HTR-8/SVneo (cell line): ENCODE measurements at regions not wholly inside any gene's neighbourhood (a gene's known extent, or its start where the extent isn't known, plus 50 kb on each side); places are given as distances from the start of the nearest gene placed in this dataset.
"Not testable (repeated sequence)": the region's sequence is repeated elsewhere in the genome, so short reads cannot be mapped to it uniquely, and the experiment has no call there.

Experiments used
- DNase-seq: peaks from one replicate; pipeline ENCODE4 v3.0.0; 2011; ENCODE audit warnings: low spot score, mixed read lengths; ENCODE audit not compliant: insufficient read length
- FAIRE-seq: peaks from 2 replicates; lab custom pipeline; 2011; peaks lifted over from hg19 to GRCh38; lab: Jason Lieb, UNC

GRCh38 chr12:46674129-46674528, 151.7 kb downstream of the SLC38A4 start:
- DNase-seq (no peak), FAIRE-seq (no peak)

GRCh38 chr12:46671102-46671501, 154.7 kb downstream of the SLC38A4 start:
- FAIRE-seq = no peak
- DNase-seq = no peak

GRCh38 chr12:46670636-46671035, 155.2 kb downstream of the SLC38A4 start:
- FAIRE-seq = no peak
- DNase-seq = no peak

DNA sequence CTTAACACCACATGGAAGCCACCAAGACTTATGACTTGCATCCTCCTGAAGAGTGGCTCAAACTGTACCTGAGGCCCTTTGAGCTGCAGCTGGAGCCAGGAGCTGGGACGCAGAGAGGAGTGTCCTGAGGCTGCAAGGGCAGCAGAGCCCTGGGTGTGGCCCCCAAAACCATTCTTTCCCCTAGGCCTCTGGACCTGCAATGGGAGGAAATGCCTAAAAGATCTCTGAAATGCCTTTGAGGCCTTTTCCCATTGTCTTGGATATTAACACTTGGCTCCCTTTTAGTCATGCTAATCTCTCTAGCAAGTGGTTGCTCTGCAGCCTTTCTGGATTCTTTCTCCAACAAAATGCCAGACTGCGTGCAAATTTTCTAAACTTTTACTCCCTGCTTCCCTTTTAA, 156.1 kb downstream of the SLC38A4 start:
- no peak for DNase-seq
- no peak for FAIRE-seq

DNA sequence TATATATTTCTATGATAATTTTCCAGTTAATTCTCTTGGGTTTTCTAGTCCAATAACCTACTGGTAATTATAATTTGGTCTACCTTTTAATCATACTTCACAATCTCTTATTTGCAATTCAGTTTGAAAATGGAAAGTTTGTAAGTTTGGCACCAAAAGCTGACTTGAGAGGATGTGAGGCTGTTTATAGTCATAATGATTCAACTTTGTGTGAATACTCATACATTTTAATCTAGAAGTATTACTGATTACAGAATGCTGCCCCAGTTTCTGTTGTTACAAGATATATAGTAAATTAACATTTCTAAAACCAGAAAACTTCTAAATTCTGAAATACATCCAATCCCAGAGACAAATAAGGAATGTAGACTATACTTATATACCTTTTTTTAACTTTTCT, 158.2 kb downstream of the SLC38A4 start:
- FAIRE-seq (no peak), DNase-seq (no peak)

GRCh38 chr12:46664761-46665287, 161.0 kb downstream of the SLC38A4 start:
- DNase-seq (peak; percentile 73), FAIRE-seq (peak; percentile 76)

GRCh38 chr12:46663318-46663717, 162.5 kb downstream of the SLC38A4 start:
- no peak for DNase-seq
- no peak for FAIRE-seq

GRCh38 chr12:46661110-46661845, 164.5 kb downstream of the SLC38A4 start:
- DNase-seq = peak; percentile 67
- FAIRE-seq = no peak

- FAIRE-seq (no peak), DNase-seq (no peak)
Measured at GRCh38 chr12:46660719-46661109, 165.1 kb downstream of the SLC38A4 start.

- FAIRE-seq = no peak
- DNase-seq = no peak
Measured at GRCh38 chr12:46660276-46660675, 165.5 kb downstream of the SLC38A4 start.

DNA sequence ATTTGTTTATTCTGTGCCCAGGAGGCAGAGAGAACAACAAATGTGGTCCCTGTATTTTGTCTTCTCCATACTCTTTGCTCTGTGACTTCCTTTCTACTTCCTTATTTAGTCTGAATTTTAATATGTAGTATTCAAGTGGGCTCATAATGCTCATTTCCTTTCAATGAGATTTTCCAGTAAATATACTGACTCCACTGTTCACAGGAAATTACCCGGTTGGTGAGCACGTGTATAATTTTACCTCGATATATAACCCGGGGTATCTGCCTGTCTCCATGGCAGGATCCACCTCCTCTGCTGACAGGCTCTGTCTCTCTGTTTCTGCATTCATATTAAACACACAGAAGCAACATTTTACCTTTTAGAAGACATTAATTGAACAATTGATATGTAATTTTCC, 166.0 kb downstream of the SLC38A4 start:
- no peak for DNase-seq
- FAIRE-seq = no peak

- no peak for FAIRE-seq
- DNase-seq = no peak
Measured at GRCh38 chr12:46659032-46659650, 166.7 kb downstream of the SLC38A4 start.

DNA sequence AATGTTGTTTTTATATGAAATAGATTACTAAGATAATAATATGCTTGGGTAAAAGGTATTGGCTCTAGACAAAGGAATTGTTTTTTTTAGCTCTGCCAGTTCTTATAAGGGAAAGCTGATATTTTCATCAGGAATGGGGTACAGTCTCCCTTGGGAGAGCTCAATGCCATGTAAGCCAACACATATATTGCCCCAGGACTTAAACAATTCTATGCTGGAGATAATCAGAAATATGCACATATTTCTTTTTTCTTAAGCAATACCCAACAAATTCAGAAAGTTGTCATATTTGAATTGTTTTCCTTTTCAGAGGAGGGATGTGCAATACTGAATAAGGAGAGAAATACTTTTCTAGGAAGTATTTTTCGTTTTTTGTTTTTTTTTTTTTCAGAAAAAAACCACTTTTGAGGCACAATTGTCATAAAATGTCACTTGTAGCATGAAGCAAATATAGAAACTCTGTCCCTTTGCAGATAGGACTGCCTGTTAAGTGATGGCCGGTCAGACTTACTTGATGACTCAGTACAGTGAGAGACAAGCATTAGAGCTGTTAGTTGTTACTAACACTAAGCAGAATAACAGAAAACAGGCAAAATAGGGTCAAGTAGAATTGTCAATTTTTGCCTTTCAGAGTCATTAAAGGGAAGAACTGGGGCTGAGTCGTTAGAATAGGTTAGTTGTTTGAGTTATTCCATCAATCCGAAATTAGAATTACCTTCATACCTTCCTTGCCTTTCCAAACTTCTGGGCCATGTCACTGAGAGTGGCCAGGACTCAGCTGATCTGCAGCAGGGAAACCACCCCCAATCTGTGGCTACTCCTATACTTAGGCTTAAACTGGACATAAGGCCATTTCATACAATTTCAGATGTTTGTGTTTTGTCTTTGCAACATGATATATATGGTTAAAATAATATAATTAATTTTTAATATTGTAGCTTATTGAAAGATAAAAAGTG, 168.1 kb downstream of the SLC38A4 start:
- FAIRE-seq (no peak), DNase-seq (no peak)

DNA sequence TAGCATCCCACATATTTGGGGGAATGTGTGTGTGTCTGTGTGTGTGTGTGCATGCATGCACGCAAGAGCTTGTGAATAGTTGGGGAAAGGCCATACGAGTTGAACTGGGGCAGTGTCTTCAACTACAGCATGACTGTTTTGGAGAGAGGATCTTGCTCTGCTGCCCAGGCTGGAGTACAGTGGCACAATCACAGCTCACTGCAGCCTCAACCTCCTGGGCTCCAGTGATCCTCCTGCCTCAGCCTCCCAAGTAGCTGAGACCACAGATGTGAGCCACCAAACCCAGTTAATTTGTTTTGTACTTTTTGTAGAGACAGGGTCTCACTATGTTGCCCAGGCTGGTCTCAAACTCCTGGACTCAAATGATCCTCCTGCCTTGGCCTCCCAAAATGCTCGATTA, 169.8 kb downstream of the SLC38A4 start:
- FAIRE-seq = not testable (repeated sequence)

DNA sequence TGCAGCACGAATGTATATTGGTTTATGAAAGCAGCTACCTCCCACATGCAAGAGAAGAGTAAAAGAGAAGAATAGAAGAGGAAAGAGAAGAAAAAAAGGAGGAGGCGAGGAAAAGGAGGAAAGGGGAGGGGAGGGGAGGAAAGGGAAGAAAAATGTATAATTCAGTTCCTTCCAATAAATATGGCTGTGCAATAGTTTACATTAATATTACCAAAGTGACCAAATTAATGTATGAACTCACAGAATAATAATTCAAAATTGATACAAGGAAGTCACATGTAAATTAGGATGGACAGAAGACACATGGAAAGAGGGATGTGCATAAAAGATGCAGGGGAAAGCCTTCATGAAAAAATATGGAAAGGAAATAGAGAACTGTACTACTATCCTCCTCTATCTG, 172.5 kb downstream of the SLC38A4 start:
- FAIRE-seq (no peak), DNase-seq (no peak)

More for the DNA sequence above, 169.8 kb downstream of the SLC38A4 start:
- DNase-seq = not testable (repeated sequence)

- FAIRE-seq = no peak
- DNase-seq = no peak
Measured at GRCh38 chr12:46652692-46653091, 173.1 kb downstream of the SLC38A4 start.

- no peak for DNase-seq
- no peak for FAIRE-seq
Measured at GRCh38 chr12:46650688-46651087, 175.1 kb downstream of the SLC38A4 start.

- FAIRE-seq = no peak
- DNase-seq = no peak
Measured at GRCh38 chr12:46649433-46649832, 176.4 kb downstream of the SLC38A4 start.

- FAIRE-seq (no peak), DNase-seq (no peak)
Measured at GRCh38 chr12:46647034-46647433, 178.8 kb downstream of the SLC38A4 start.

DNA sequence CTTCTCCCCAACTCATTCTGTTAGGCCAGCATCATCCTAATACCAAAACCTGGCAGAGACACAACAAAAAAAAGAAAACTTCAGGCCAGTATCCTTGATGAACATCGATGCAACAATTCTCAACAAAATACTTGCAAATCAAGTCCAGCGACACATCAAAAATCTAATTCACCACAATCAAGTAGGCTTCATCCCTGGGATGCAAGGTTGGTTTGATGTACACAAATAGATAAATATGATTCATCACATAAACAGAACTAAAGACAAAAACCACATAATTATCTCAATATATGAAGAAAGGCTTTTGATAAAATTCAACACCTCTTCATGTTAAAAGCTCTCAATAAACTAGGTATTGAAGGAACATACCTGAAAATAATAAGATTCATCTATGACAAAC, 184.1 kb downstream of the SLC38A4 start:
- not testable (repeated sequence) for DNase-seq, FAIRE-seq
